H9 (cell line): ENCODE measurements at regions not wholly inside any gene's neighbourhood (a gene's known extent, or its start where the extent isn't known, plus 50 kb on each side); places are given as distances from the start of the nearest gene placed in this dataset.

Experiments used
- DNase-seq: peaks from one replicate; pipeline ENCODE4 v3.0.0-alpha.2; 2017
- H2AFZ ChIP-seq: one replicate; pipeline ENCODE4 v1.6.1; 2013; ENCODE audit warnings: mild to moderate bottlenecking, low read length, control low read depth, moderate library complexity
- H2AK5ac ChIP-seq: 2 replicates; pipeline ENCODE4 v1.6.1; 2013; ENCODE audit warnings: low read length, control low read depth, mixed read lengths; ENCODE audit not compliant: insufficient read length
- H2BK120ac ChIP-seq: one replicate; pipeline ENCODE4 v1.6.1; 2013; ENCODE audit warnings: low read depth, mild to moderate bottlenecking, low read length, control low read depth, inconsistent platforms; ENCODE audit not compliant: poor library complexity, severe bottlenecking
- H2BK12ac ChIP-seq: 2 replicates; pipeline ENCODE4 v1.6.1; 2013; ENCODE audit warnings: low read length, control low read depth, mixed read lengths, low read depth; ENCODE audit not compliant: insufficient read length
- H2BK15ac ChIP-seq: 2 replicates; pipeline ENCODE4 v1.6.1; 2013; ENCODE audit warnings: low read depth, low read length, control low read depth
- H2BK20ac ChIP-seq: one replicate; pipeline ENCODE4 v1.6.1; 2013; ENCODE audit warnings: low read depth, mild to moderate bottlenecking, low read length, control low read depth, inconsistent platforms; ENCODE audit not compliant: poor library complexity, severe bottlenecking
- H2BK5ac ChIP-seq: 2 replicates; pipeline ENCODE4 v1.6.1; 2013; ENCODE audit warnings: low read length, control low read depth, mixed read lengths; ENCODE audit not compliant: insufficient read length
- H3K14ac ChIP-seq: 2 replicates; pipeline ENCODE4 v1.6.1; 2013; ENCODE audit warnings: low read length, control low read depth; ENCODE audit not compliant: insufficient read depth
- H3K18ac ChIP-seq: 2 replicates; pipeline ENCODE4 v1.6.1; 2013; ENCODE audit warnings: low read depth, mild to moderate bottlenecking, mixed read lengths, low read length, control low read depth; ENCODE audit not compliant: insufficient read length
- H3K23ac ChIP-seq: 2 replicates; pipeline ENCODE4 v1.6.1; 2013; ENCODE audit warnings: low read length, control low read depth, mixed read lengths, low read depth; ENCODE audit not compliant: insufficient read length
- H3K23me2 ChIP-seq: 2 replicates; pipeline ENCODE4 v1.6.1; 2013; ENCODE audit warnings: low read depth, mild to moderate bottlenecking, mixed read lengths, low read length, control low read depth; ENCODE audit not compliant: insufficient read length, poor library complexity, severe bottlenecking
- H3K27ac ChIP-seq: 2 replicates; pipeline ENCODE4 v1.5.1; 2013; ENCODE audit warnings: low read length, control low read depth, mixed read lengths, low read depth; ENCODE audit not compliant: insufficient read length
- H3K27me3 ChIP-seq: 2 replicates; pipeline ENCODE4 v1.6.1; 2013; ENCODE audit warnings: low read length, control low read depth, inconsistent platforms; ENCODE audit not compliant: insufficient read depth
- H3K4ac ChIP-seq: 2 replicates; pipeline ENCODE4 v1.6.1; 2013; ENCODE audit warnings: low read depth, mild to moderate bottlenecking, control low read depth, inconsistent platforms, low read length, moderate library complexity
- H3K4me1 ChIP-seq: 2 replicates; pipeline ENCODE4 v1.6.1; 2013; ENCODE audit warnings: low read length, control low read depth, inconsistent platforms; ENCODE audit not compliant: insufficient read depth
- H3K4me2 ChIP-seq: 2 replicates; pipeline ENCODE4 v1.6.1; 2013; ENCODE audit warnings: low read length, control low read depth, mixed read lengths; ENCODE audit not compliant: insufficient read length, insufficient read depth
- H3K56ac ChIP-seq: 2 replicates; pipeline ENCODE4 v1.6.1; 2013; ENCODE audit warnings: low read depth, mild to moderate bottlenecking, mixed read lengths, low read length, control low read depth; ENCODE audit not compliant: insufficient read length
- H3K79me1 ChIP-seq: 2 replicates; pipeline ENCODE4 v1.6.1; 2013; ENCODE audit warnings: low read depth, mild to moderate bottlenecking, moderate library complexity, low read length, control low read depth, inconsistent platforms; ENCODE audit not compliant: insufficient read depth, poor library complexity, severe bottlenecking
- H3K79me2 ChIP-seq: 2 replicates; pipeline ENCODE4 v1.6.1; 2013; ENCODE audit warnings: low read length, control low read depth, inconsistent platforms; ENCODE audit not compliant: insufficient read depth
- H3K9ac ChIP-seq: 2 replicates; pipeline ENCODE4 v1.6.1; 2013; ENCODE audit warnings: low read length, control low read depth, mixed read lengths; ENCODE audit not compliant: insufficient read length; ENCODE audit errors: extremely low read depth
- H3K9me3 ChIP-seq: one replicate; pipeline ENCODE4 v1.6.1; 2013; ENCODE audit warnings: low read depth, low read length, inconsistent platforms; ENCODE audit not compliant: control insufficient read depth
- H3T11ph ChIP-seq: one replicate; pipeline ENCODE4 v1.6.1; 2013; ENCODE audit warnings: mild to moderate bottlenecking, low read length, control low read depth, inconsistent platforms
- H4K20me1 ChIP-seq: one replicate; pipeline ENCODE4 v1.6.1; 2013; ENCODE audit not compliant: control insufficient read depth, insufficient read length, insufficient read depth
- H4K5ac ChIP-seq: 2 replicates; pipeline ENCODE4 v1.6.1; 2013; ENCODE audit warnings: low read depth, mild to moderate bottlenecking, mixed read lengths, low read length, control low read depth; ENCODE audit not compliant: insufficient read length
- H4K8ac ChIP-seq: replicated peaks from 2 replicates; pipeline ENCODE4 v1.6.1; 2013; ENCODE audit warnings: low read length, control low read depth, mixed read lengths, low read depth; ENCODE audit not compliant: insufficient read length
- H4K91ac ChIP-seq: 2 replicates; pipeline ENCODE4 v1.6.1; 2013; ENCODE audit warnings: low read depth, mild to moderate bottlenecking, moderate library complexity, mixed read lengths, low read length, control low read depth; ENCODE audit not compliant: insufficient read length
- H3K27ac Mint-ChIP-seq, 3 experiments: 2 replicates in 2 of 3; 3 replicates in 1 of 3; pipeline ENCODE4 v1.8.0; 2020 to 2021; ENCODE audit warnings: mixed read lengths in 3 of 3, mild to moderate bottlenecking in 1 of 3, moderate library complexity in 1 of 3
- H3K27me3 Mint-ChIP-seq: 2 replicates; pipeline ENCODE4 v1.8.0; 2021; ENCODE audit warnings: low read depth, mild to moderate bottlenecking, moderate library complexity, mixed read lengths
- H3K36me3 Mint-ChIP-seq, 3 experiments: 2 replicates in 2 of 3; 3 replicates in 1 of 3; pipeline ENCODE4 v1.8.0; 2020 to 2021; ENCODE audit warnings: low read depth in 3 of 3, mixed read lengths in 3 of 3; ENCODE audit not compliant: insufficient read depth in 1 of 3
- H3K4me1 Mint-ChIP-seq, 2 experiments: 2 replicates each; pipeline ENCODE4 v1.8.0; 2020; ENCODE audit warnings: mixed read lengths in 2 of 2
- H3K4me3 Mint-ChIP-seq, 2 experiments: 2 replicates in 1 of 2; 3 replicates in 1 of 2; pipeline ENCODE4 v1.8.0; 2020 to 2021; ENCODE audit warnings: mild to moderate bottlenecking in 2 of 2, mixed read lengths in 2 of 2, moderate library complexity in 1 of 2
- H3K9me3 Mint-ChIP-seq, 2 experiments: 2 replicates in 1 of 2; 3 replicates in 1 of 2; pipeline ENCODE4 v1.8.0; 2020; ENCODE audit warnings: mild to moderate bottlenecking in 2 of 2, mixed read lengths in 2 of 2, moderate library complexity in 1 of 2
- CTCF ChIP-seq: fragments of 200-600 bp; sonication (generic); conservative IDR thresholded peaks from 3 replicates; pipeline ENCODE4 v1.8.0; 2021; ENCODE audit warnings: antibody characterized with exemption, mild to moderate bottlenecking
- WGBS: extraction: QIAGEN DNeasy Blood & Tissue Kit; methylation state at CpG from one replicate; pipeline ENCODE4 v1.1.7; 2013; ENCODE audit warnings: missing lambda C conversion rate, low lambda C conversion rate, mixed read lengths; ENCODE audit not compliant: insufficient read length; ENCODE audit errors: extremely low coverage; 5-methylcytosine and 5-hydroxymethylcytosine counted together

- H3K4me3 Mint-ChIP-seq, result no peak overlapping the region
- H4K8ac ChIP-seq, result no peak overlapping the region
- no peak overlapping the region for H2BK12ac ChIP-seq
- no peaks in the 10 kb centered on the region for H4K20me1 ChIP-seq
- H3K36me3 Mint-ChIP-seq, result no peaks in the 10 kb centered on the region; a peak in 1 of 7 replicates
- no peak overlapping the region for H3T11ph ChIP-seq
- WGBS, result no CpG with 5 or more reads among the region's 3 CpGs
- no peak overlapping the region for H2BK5ac ChIP-seq
- H3K79me2 ChIP-seq, result no peaks in the 10 kb centered on the region
- no peaks in the 10 kb centered on the region for H3K9me3 Mint-ChIP-seq
- H3K27me3 Mint-ChIP-seq, result no peaks in the 10 kb centered on the region
- H3K9ac ChIP-seq, result no peak overlapping the region
- no peak overlapping the region for H3K18ac ChIP-seq
- no peak overlapping the region for H4K91ac ChIP-seq
- H3K27me3 ChIP-seq, result no peaks in the 10 kb centered on the region
- no peak for TF ChIP-seq CTCF
- no peak overlapping the region for H2AK5ac ChIP-seq
- no peaks in the 10 kb centered on the region for H3K4me1 ChIP-seq
- no peaks in the 10 kb centered on the region for H3K23me2 ChIP-seq
- H3K79me1 ChIP-seq, result no peaks in the 10 kb centered on the region
- no peak overlapping the region for H3K27ac Mint-ChIP-seq
- H2AFZ ChIP-seq, result no peak overlapping the region
- H3K23ac ChIP-seq, result no peak overlapping the region
- no peak overlapping the region for H3K4ac ChIP-seq
- no peaks in the 10 kb centered on the region for H3K9me3 ChIP-seq
- H3K4me1 Mint-ChIP-seq, result peaks cover 21 to 29% of the 10 kb centered on the region in 2 experiments
- H3K27ac ChIP-seq, result no peak overlapping the region
- H2BK120ac ChIP-seq, result no peak overlapping the region
- H3K4me2 ChIP-seq, result no peak overlapping the region
- H4K5ac ChIP-seq, result no peak overlapping the region
- no peak overlapping the region for H2BK15ac ChIP-seq
- H3K14ac ChIP-seq, result no peak overlapping the region
- no peak for DNase-seq
- no peak overlapping the region for H2BK20ac ChIP-seq
- no peak overlapping the region for H3K56ac ChIP-seq
Measured at GRCh38 chr1:212215910-212216309, 69.3 kb upstream of the PPP2R5A start.
